HepG2 (cell line): ENCODE measurements at regions not wholly inside any gene's neighbourhood (a gene's known extent, or its start where the extent isn't known, plus 50 kb on each side); places are given as distances from the start of the nearest gene placed in this dataset.

Experiments used
- ATAC-seq: fragments of 200-7000 bp; cut with Tn5 transposase; 3 replicates; pipeline ENCODE4 v1.9.1; 2020; ENCODE audit warnings: mild to moderate bottlenecking, moderate library complexity
- BruUV-seq: library from RNA; stranded (reverse); fragments of 400-500 nt; replicated peaks from 2 replicates; lab custom pipeline; 2021; lab: Mats Ljungman, UMichigan
- CTCF ChIA-PET: fragments of 300-600 bp; formaldehyde crosslinking; extraction: SDS; loops from one replicate; lab custom pipeline; 2021; ENCODE audit warnings: low total read pairs, inconsistent platforms, low intra/inter-chr PET ratio; lab: Yijun Ruan, JAX
- POLR2A ChIA-PET: fragments of 350-600 bp; sonication (Branson Sonifier 250); formaldehyde crosslinking; loops from one replicate; lab custom pipeline; 2020; ENCODE audit warnings: antibody characterized with exemption, inconsistent platforms; lab: Yijun Ruan, JAX
- DNase-seq: peaks from one replicate; pipeline ENCODE4 v3.0.0-alpha.2; 2015; ENCODE audit warnings: low spot score
- FAIRE-seq: peaks from 3 replicates; lab custom pipeline; 2011; peaks lifted over from hg19 to GRCh38; lab: Jason Lieb, UNC
- H2AFZ ChIP-seq: one replicate; pipeline ENCODE4 v1.6.1; 2011; ENCODE audit warnings: low read length, inconsistent platforms
- H3K27ac ChIP-seq: fragments of 300-600 bp; 3 replicates; pipeline ENCODE4 v1.8.0; 2011; ENCODE audit warnings: mixed run types, mild to moderate bottlenecking, mixed read lengths, low read length, inconsistent platforms; ENCODE audit not compliant: insufficient read depth; ENCODE audit errors: extremely low read length
- H3K27me3 ChIP-seq, 2 experiments: fragments of 200-600 bp in 1 of 2; 2 replicates in 1 of 2; 3 replicates in 1 of 2; pipeline versions ENCODE4 v1.6.0 to v1.8.0; 2011; ENCODE audit warnings: low read length in 2 of 2, mild to moderate bottlenecking in 2 of 2, moderate library complexity in 2 of 2, inconsistent platforms in 1 of 2; ENCODE audit not compliant: insufficient read depth in 2 of 2, control insufficient read depth in 1 of 2
- H3K36me3 ChIP-seq, 2 experiments: fragments of 200-600 bp in 1 of 2; replicated peaks in 1 of 2; 2 replicates in 1 of 2; 3 replicates in 1 of 2; pipeline versions ENCODE4 v1.5.1 to v1.8.0; 2011; ENCODE audit warnings: low read length in 2 of 2, inconsistent platforms in 1 of 2; ENCODE audit not compliant: insufficient read depth in 2 of 2, control insufficient read depth in 1 of 2
- H3K4me1 ChIP-seq: 2 replicates; pipeline ENCODE4 v1.5.1; 2012; ENCODE audit warnings: low read length, inconsistent platforms; ENCODE audit not compliant: insufficient read depth
- H3K4me2 ChIP-seq: 2 replicates; pipeline ENCODE4 v1.6.0; 2011; ENCODE audit warnings: low read depth, low read length, inconsistent platforms
- H3K4me3 ChIP-seq, 3 experiments: fragments of 200-600 bp in 1 of 3; sonication (generic), shearing (Covaris generic) in 1 of 3; replicated peaks in 1 of 3; 2 replicates each; pipeline ENCODE4 v1.5.1; 2011 to 2016; ENCODE audit warnings: low read length in 3 of 3, inconsistent platforms in 2 of 3, low read depth in 2 of 3, mild to moderate bottlenecking in 2 of 3, control low read depth in 1 of 3, mixed read lengths in 1 of 3; ENCODE audit not compliant: insufficient read depth in 1 of 3
- H3K79me2 ChIP-seq: one replicate; pipeline ENCODE4 v1.6.1; 2011; ENCODE audit warnings: low read length, inconsistent platforms; ENCODE audit not compliant: insufficient read depth
- H3K9ac ChIP-seq: 2 replicates; pipeline ENCODE4 v1.6.0; 2011; ENCODE audit warnings: mild to moderate bottlenecking, low read depth, low read length, inconsistent platforms; ENCODE audit not compliant: insufficient read depth
- H3K9me3 ChIP-seq: 2 replicates; pipeline ENCODE4 v1.5.1; 2012; ENCODE audit warnings: mild to moderate bottlenecking, low read length
- H4K20me1 ChIP-seq: 2 replicates; pipeline ENCODE4 v1.6.0; 2011; ENCODE audit warnings: inconsistent platforms, mild to moderate bottlenecking, low read length, moderate library complexity; ENCODE audit not compliant: insufficient read depth
- ATF7 ChIP-seq, 2 experiments: fragments of 450-650 bp in 1 of 2; sonication (generic) in 1 of 2; formaldehyde crosslinking in 1 of 2; IDR thresholded peaks; 2 replicates each; pipeline versions ENCODE4 v1.4.0 to v1.6.1; 2016 to 2020; ENCODE audit warnings: antibody characterized with exemption in 1 of 2, mild to moderate bottlenecking in 1 of 2, missing genetic modification reagents in 1 of 2
- DNMT1 ChIP-seq: sonication (generic); formaldehyde crosslinking; IDR thresholded peaks from 2 replicates; pipeline ENCODE4 v1.5.1; 2020; ENCODE audit warnings: mild to moderate bottlenecking, missing genetic modification reagents
- HNF4A ChIP-seq: sonication (generic); formaldehyde crosslinking; IDR thresholded peaks from 2 replicates; pipeline ENCODE4 v1.4.0; 2020; ENCODE audit warnings: missing genetic modification reagents
- HNRNPLL ChIP-seq: fragments of 200-400 bp; formaldehyde crosslinking; IDR thresholded peaks from 2 replicates; pipeline ENCODE4 v1.6.1; 2017; ENCODE audit warnings: mild to moderate bottlenecking, low read depth, low read length; ENCODE audit not compliant: poor library complexity, severe bottlenecking
- HOXA3 ChIP-seq: sonication (generic); formaldehyde crosslinking; IDR thresholded peaks from 2 replicates; pipeline ENCODE4 v1.5.0; 2020; ENCODE audit warnings: missing genetic modification reagents
- IKZF1 ChIP-seq: fragments of 450-650 bp; IDR thresholded peaks from 2 replicates; pipeline ENCODE4 v1.7.1; 2016
- KLF15 ChIP-seq: sonication (generic); formaldehyde crosslinking; IDR thresholded peaks from 2 replicates; pipeline ENCODE4 v1.8.1; 2023; ENCODE audit warnings: borderline replicate concordance, mild to moderate bottlenecking, inconsistent platforms, missing genetic modification reagents, mixed read lengths
- LCORL ChIP-seq, 2 experiments: fragments of 450-650 bp in 1 of 2; sonication (generic) in 1 of 2; formaldehyde crosslinking in 1 of 2; IDR thresholded peaks; 2 replicates each; pipeline versions ENCODE4 v1.5.0 to v1.6.1; 2017 to 2020; ENCODE audit warnings: antibody characterized with exemption in 1 of 2, missing genetic modification reagents in 1 of 2
- MAFF ChIP-seq: IDR thresholded peaks from 2 replicates; pipeline ENCODE4 v1.6.1; 2011; ENCODE audit warnings: low read depth, low read length, improper control_type of control experiment
- MED1 ChIP-seq: sonication (generic); formaldehyde crosslinking; IDR thresholded peaks from 2 replicates; pipeline ENCODE4 v1.4.0; 2020; ENCODE audit warnings: missing genetic modification reagents
- NR3C1 ChIP-seq: sonication (generic); formaldehyde crosslinking; IDR thresholded peaks from 2 replicates; pipeline ENCODE4 v1.4.0; 2020; ENCODE audit warnings: missing genetic modification reagents
- PTBP1 ChIP-seq: fragments of 200-400 bp; formaldehyde crosslinking; IDR thresholded peaks from 2 replicates; pipeline ENCODE4 v1.6.1; 2018; ENCODE audit warnings: low read length, low read depth; ENCODE audit not compliant: poor library complexity, severe bottlenecking
- ZFP36L1 ChIP-seq: sonication (generic); formaldehyde crosslinking; IDR thresholded peaks from 2 replicates; pipeline ENCODE4 v1.8.0; 2022; ENCODE audit warnings: mild to moderate bottlenecking, missing genetic modification reagents, moderate library complexity
- ZFP36L2 ChIP-seq: sonication (generic); formaldehyde crosslinking; IDR thresholded peaks from 2 replicates; pipeline ENCODE4 v1.4.0; 2020; ENCODE audit warnings: missing genetic modification reagents
- ZNF235 ChIP-seq: sonication (generic); formaldehyde crosslinking; IDR thresholded peaks from 2 replicates; pipeline ENCODE4 v1.8.1; 2023; ENCODE audit warnings: mild to moderate bottlenecking, missing genetic modification reagents, borderline replicate concordance
- WGBS: methylation state at CpG from one replicate; pipeline ENCODE4 v1.1.6; 2017; ENCODE audit warnings: low lambda C conversion rate; 5-methylcytosine and 5-hydroxymethylcytosine counted together
- in situ Hi-C: cut with HindIII; loops from 2 replicates; pipeline ENCODE4 v1.10.0; 2017; ENCODE audit warnings: low pct_unique_long_range_greater_than_20kb; ENCODE audit not compliant: extremely low pct_ligation_motif_present
- intact Hi-C: fragments of 100-400 bp; cut with micrococcal nuclease; formaldehyde crosslinking; loops from one replicate; pipeline ENCODE4 v1.10.0; 2022; ENCODE audit not compliant: unreplicated experiment
- TF ChIP-seq, protein P1 (sequence below): fragments of 450-650 bp; IDR thresholded peaks from 2 replicates; pipeline ENCODE4 v1.6.1; 2017
- TF ChIP-seq, protein P2 (sequence below): sonication (generic); formaldehyde crosslinking; IDR thresholded peaks from 2 replicates; pipeline ENCODE4 v1.4.0; 2020; ENCODE audit warnings: missing genetic modification reagents

DNA sequence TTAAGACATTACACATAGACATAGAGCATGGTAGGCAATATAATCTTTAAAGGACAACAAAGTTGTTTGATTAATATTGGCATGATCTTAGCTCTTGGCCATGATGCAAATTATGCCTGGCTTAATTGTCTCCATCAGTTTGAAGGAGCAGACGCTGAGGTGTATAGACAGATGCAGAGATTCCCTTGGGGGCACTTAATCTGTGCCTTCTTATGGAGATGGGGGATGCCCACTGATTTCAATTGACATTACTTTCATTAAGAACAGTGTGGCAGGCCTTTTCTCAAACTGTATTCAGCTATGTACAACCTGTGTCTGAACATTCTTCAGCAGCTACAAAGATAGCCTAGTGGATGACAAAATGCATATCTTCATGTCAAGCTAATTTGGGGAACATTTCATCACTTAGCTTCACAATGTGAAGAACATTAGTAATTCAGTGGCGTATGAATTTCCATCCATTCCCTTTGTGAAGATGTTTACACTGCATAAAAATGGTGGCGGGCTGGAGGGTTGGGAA lies 85.3 kb upstream of the MYCBP2 start:
- ATAC-seq: no peak
- H3K27ac ChIP-seq: no peak overlapping the region
- no TSS peak for BruUV-seq
- in situ Hi-C loops: no loop called here
- no peaks in the 10 kb centered on the region for H3K4me1 ChIP-seq
- no peaks in the 10 kb centered on the region for H3K36me3 ChIP-seq
- TF ChIP-seq KLF15 (CRISPR knock-in tag) (no peak), ZFP36L2 (CRISPR knock-in tag) (no peak), HNRNPLL (no peak), HNF4A (CRISPR knock-in tag) (no peak), MAFF (no peak), DNMT1 (no peak), IKZF1 (no peak), HOXA3 (CRISPR knock-in tag) (no peak), ZNF235 (CRISPR knock-in tag) (no peak), ZFP36L1 (CRISPR knock-in tag) (no peak)
- TF ChIP-seq, all 625 proteins: peak for 0
- FAIRE-seq: no peak
- intact Hi-C loops: no loop called here
- 29% methylated on average over 3 of the region's 3 CpGs for WGBS
- no peak for DNase-seq
- no peaks in the 10 kb centered on the region for H4K20me1 ChIP-seq
- no peaks in the 10 kb centered on the region for H3K79me2 ChIP-seq
- H2AFZ ChIP-seq: no peak overlapping the region
- no peaks in the 10 kb centered on the region for H3K27me3 ChIP-seq
- no peak overlapping the region for H3K9ac ChIP-seq
- CTCF ChIA-PET: no interaction called here
- POLR2A ChIA-PET: no interaction called here
- H3K4me2 ChIP-seq: no peak overlapping the region
- no peaks in the 10 kb centered on the region for H3K9me3 ChIP-seq
- H3K4me3 ChIP-seq: no peak overlapping the region

DNA sequence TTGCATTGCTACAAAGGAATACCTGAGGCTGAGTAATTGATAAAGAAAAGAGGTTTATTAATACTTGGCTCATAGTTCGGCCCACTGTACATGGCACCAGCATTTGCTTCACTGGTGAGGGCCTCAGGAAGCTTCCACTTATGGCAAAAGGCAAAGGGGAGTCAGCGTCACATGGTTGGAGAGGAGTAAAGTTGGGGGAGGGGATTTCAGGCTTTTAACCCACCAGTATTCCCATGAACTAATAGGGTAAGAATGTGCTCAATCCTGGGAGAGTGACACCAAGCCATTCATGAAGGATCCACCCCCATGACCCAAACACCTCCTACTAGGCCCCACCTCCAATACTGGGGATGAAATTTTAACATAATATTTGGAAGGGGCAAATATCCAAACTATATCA lies 82.5 kb upstream of the MYCBP2 start:
- no peak overlapping the region for H3K27ac ChIP-seq
- BruUV-seq: no TSS peak
- H3K36me3 ChIP-seq: no peaks in the 10 kb centered on the region
- ChIA-PET CTCF (no interaction called here), POLR2A (no interaction called here)
- ATAC-seq: no peak
- no peaks in the 10 kb centered on the region for H4K20me1 ChIP-seq
- no peaks in the 10 kb centered on the region for H3K79me2 ChIP-seq
- no peak overlapping the region for H3K4me3 ChIP-seq
- no peak overlapping the region for H3K9ac ChIP-seq
- no peaks in the 10 kb centered on the region for H3K4me1 ChIP-seq
- no peak overlapping the region for H3K4me2 ChIP-seq
- WGBS: 0% methylated on average over 2 of the region's 2 CpGs
- intact Hi-C loops: no loop called here
- H3K9me3 ChIP-seq: no peaks in the 10 kb centered on the region
- FAIRE-seq: no peak
- no peak overlapping the region for H2AFZ ChIP-seq
- in situ Hi-C loops: no loop called here
- no peak for DNase-seq
- no peaks in the 10 kb centered on the region for H3K27me3 ChIP-seq
- TF ChIP-seq MED1 (CRISPR knock-in tag): no peak
- TF ChIP-seq, protein P1, sequence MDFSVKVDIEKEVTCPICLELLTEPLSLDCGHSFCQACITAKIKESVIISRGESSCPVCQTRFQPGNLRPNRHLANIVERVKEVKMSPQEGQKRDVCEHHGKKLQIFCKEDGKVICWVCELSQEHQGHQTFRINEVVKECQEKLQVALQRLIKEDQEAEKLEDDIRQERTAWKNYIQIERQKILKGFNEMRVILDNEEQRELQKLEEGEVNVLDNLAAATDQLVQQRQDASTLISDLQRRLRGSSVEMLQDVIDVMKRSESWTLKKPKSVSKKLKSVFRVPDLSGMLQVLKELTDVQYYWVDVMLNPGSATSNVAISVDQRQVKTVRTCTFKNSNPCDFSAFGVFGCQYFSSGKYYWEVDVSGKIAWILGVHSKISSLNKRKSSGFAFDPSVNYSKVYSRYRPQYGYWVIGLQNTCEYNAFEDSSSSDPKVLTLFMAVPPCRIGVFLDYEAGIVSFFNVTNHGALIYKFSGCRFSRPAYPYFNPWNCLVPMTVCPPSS: no peak
- TF ChIP-seq, protein P2, sequence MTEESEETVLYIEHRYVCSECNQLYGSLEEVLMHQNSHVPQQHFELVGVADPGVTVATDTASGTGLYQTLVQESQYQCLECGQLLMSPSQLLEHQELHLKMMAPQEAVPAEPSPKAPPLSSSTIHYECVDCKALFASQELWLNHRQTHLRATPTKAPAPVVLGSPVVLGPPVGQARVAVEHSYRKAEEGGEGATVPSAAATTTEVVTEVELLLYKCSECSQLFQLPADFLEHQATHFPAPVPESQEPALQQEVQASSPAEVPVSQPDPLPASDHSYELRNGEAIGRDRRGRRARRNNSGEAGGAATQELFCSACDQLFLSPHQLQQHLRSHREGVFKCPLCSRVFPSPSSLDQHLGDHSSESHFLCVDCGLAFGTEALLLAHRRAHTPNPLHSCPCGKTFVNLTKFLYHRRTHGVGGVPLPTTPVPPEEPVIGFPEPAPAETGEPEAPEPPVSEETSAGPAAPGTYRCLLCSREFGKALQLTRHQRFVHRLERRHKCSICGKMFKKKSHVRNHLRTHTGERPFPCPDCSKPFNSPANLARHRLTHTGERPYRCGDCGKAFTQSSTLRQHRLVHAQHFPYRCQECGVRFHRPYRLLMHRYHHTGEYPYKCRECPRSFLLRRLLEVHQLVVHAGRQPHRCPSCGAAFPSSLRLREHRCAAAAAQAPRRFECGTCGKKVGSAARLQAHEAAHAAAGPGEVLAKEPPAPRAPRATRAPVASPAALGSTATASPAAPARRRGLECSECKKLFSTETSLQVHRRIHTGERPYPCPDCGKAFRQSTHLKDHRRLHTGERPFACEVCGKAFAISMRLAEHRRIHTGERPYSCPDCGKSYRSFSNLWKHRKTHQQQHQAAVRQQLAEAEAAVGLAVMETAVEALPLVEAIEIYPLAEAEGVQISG (CRISPR knock-in tag): no peak
- TF ChIP-seq PTBP1: no peak
- no peak for TF ChIP-seq LCORL (IDR thresholded peaks at IDR 0.05)
- no peak for TF ChIP-seq LCORL (CRISPR knock-in tag; IDR thresholded peaks at IDR 0.05)
- no peak for TF ChIP-seq NR3C1 (CRISPR knock-in tag)
- no peak for TF ChIP-seq ATF7 (IDR thresholded peaks at IDR 0.05)
- TF ChIP-seq ATF7 (CRISPR knock-in tag; IDR thresholded peaks at IDR 0.05): no peak
